ENCODE measurements at regions not wholly inside any gene's neighbourhood (a gene's known extent, or its start where the extent isn't known, plus 50 kb on each side); places are given as distances from the start of the nearest gene placed in this dataset.

GRCh38 chr5:10149911-10150310 is 99.8 kb downstream of the ATPSCKMT start:
- TF ChIP-seq ELK1 (IDR thresholded peaks at IDR 0.05; ENCODE audit: borderline replicate concordance, low read depth, low read length) (no peak), POLR2A (IDR thresholded peaks at IDR 0.05; ENCODE audit: low read depth, low read length) (no peak), CTCF (conservative IDR thresholded peaks at IDR 0.05; ENCODE audit: low read depth, low read length) (no peak), SMC3 (IDR thresholded peaks at IDR 0.05; ENCODE audit: low read depth, low read length) (no peak), RAD21 (IDR thresholded peaks at IDR 0.05; ENCODE audit: low read length) (no peak), NFE2L2 (IDR thresholded peaks at IDR 0.05; ENCODE audit: low read depth, low read length) (no peak), FOS (IDR thresholded peaks at IDR 0.05; ENCODE audit: low read depth, low read length) (no peak), CHD1 (IDR thresholded peaks at IDR 0.05; ENCODE audit: low read depth, low read length) (no peak), USF2 (IDR thresholded peaks at IDR 0.05; ENCODE audit: low read depth, low read length) (no peak), BHLHE40 (IDR thresholded peaks at IDR 0.05; ENCODE audit: low read depth, low read length) (no peak), RFX5 (IDR thresholded peaks at IDR 0.05; ENCODE audit: low read depth, low read length) (no peak), CEBPB (IDR thresholded peaks at IDR 0.05; ENCODE audit: low read depth, low read length) (no peak), MXI1 (IDR thresholded peaks at IDR 0.05; ENCODE audit: borderline replicate concordance, low read depth, low read length) (no peak)

Measured in IMR-90 (cell line).